ENCODE measurements at regions not wholly inside any gene's neighbourhood (a gene's known extent, or its start where the extent isn't known, plus 50 kb on each side); places are given as distances from the start of the nearest gene placed in this dataset.

DNA sequence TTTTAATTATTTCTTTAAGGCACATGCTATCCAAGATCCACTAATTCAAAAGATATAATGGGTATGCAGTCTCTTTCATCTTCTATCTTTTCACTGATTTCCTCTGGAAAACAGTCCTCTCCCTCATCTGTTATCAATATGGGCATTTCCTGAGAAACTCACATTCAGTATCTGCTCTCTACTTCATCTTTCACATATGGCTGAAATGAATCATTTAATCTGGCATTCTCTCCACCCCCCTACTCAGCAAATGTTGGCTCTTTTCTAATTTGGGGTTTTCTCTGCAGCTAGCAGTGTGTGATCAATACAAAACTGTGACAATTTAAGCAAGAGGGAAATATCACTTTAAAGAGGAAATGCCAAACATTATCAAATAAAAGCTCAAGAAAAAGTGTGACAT lies 157.1 kb upstream of the TMTC1 start:
- no peak overlapping the region for H3K4me3 ChIP-seq (ENCODE audit: low read depth in 1 of 3, low read length in 3 of 3)
- H3K36me3 ChIP-seq (ENCODE audit: control insufficient read depth in 4 of 4, insufficient read depth in 3 of 4, low read depth in 1 of 4, low read length in 3 of 4), result no peaks in the 10 kb centered on the region
- H3K9me3 ChIP-seq (ENCODE audit: control insufficient read depth in 4 of 4, low read length in 3 of 4), result peaks cover 0 to 6% (median 1%) of the 10 kb centered on the region in 4 donors
- peaks cover 0 to 3% (median 0%) of the 10 kb centered on the region in 4 donors for H3K27me3 ChIP-seq (ENCODE audit: control insufficient read depth in 4 of 4, insufficient read depth in 4 of 4, low read length in 3 of 4)
- no peaks in the 10 kb centered on the region for H3K4me1 ChIP-seq (ENCODE audit: control insufficient read depth in 4 of 4, insufficient read depth in 4 of 4, low read length in 3 of 4)
- no peak overlapping the region for H3K27ac ChIP-seq (ENCODE audit: low read depth in 1 of 2, low read length in 2 of 2)
- no peak for DNase-seq (ENCODE audit: low spot score)
- no peak overlapping the region for H3K9ac ChIP-seq (ENCODE audit: low read depth in 1 of 2, low read length in 2 of 2)
- TF ChIP-seq, protein P1, sequence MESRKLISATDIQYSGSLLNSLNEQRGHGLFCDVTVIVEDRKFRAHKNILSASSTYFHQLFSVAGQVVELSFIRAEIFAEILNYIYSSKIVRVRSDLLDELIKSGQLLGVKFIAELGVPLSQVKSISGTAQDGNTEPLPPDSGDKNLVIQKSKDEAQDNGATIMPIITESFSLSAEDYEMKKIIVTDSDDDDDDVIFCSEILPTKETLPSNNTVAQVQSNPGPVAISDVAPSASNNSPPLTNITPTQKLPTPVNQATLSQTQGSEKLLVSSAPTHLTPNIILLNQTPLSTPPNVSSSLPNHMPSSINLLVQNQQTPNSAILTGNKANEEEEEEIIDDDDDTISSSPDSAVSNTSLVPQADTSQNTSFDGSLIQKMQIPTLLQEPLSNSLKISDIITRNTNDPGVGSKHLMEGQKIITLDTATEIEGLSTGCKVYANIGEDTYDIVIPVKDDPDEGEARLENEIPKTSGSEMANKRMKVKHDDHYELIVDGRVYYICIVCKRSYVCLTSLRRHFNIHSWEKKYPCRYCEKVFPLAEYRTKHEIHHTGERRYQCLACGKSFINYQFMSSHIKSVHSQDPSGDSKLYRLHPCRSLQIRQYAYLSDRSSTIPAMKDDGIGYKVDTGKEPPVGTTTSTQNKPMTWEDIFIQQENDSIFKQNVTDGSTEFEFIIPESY (IDR thresholded peaks at IDR 0.05), result no peak
- TF ChIP-seq GABPA (IDR thresholded peaks at IDR 0.05 in 1 of 2, conservative IDR thresholded peaks at IDR 0.05 in 1 of 2) (no peak), TAF1 (conservative IDR thresholded peaks at IDR 0.05) (no peak), SP1 (IDR thresholded peaks at IDR 0.05) (no peak), RXRA (IDR thresholded peaks at IDR 0.05) (no peak)

DNA sequence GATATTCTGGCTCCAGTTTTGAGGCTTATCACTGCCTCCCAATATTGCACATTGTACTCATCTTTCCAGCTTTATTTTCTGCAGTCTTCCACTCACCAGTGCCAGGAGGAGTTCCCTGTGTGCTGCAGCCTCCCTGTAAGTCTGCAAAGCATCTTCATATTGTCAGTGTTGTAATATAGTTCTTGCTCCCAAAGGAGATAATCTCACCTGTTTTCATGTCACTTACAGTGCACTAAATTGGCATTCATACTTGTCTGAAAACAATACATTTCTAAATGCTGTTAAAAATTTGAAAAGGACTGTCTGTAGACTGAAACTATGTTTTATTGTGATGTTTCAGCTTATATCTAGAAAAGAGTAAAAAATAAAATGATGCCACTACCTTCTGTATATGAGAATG lies 146.8 kb upstream of the TMTC1 start:
- Histone ChIP-seq H3K27ac (ENCODE audit: low read depth in 1 of 2, low read length in 2 of 2) (no peak overlapping the region), H3K4me3 (ENCODE audit: low read depth in 1 of 3, low read length in 3 of 3) (no peak overlapping the region), H3K27me3 (ENCODE audit: control insufficient read depth in 4 of 4, insufficient read depth in 4 of 4, low read length in 3 of 4) (no peaks in the 10 kb centered on the region), H3K4me1 (ENCODE audit: control insufficient read depth in 4 of 4, insufficient read depth in 4 of 4, low read length in 3 of 4) (no peaks in the 10 kb centered on the region), H3K36me3 (ENCODE audit: control insufficient read depth in 4 of 4, insufficient read depth in 3 of 4, low read depth in 1 of 4, low read length in 3 of 4) (no peaks in the 10 kb centered on the region), H3K9me3 (ENCODE audit: control insufficient read depth in 4 of 4, low read length in 3 of 4) (no peaks in the 10 kb centered on the region), H3K9ac (ENCODE audit: low read depth in 1 of 2, low read length in 2 of 2) (no peak overlapping the region)
- no peak for DNase-seq (ENCODE audit: low spot score)
- TF ChIP-seq RAD21 (IDR thresholded peaks at IDR 0.05) (no peak), HNF4A (conservative IDR thresholded peaks at IDR 0.05) (no peak), NR2F2 (IDR thresholded peaks at IDR 0.05) (no peak), JUND (IDR thresholded peaks at IDR 0.05) (no peak), RXRA (IDR thresholded peaks at IDR 0.05) (no peak), EGR1 (IDR thresholded peaks at IDR 0.05; ENCODE audit: low read depth in 2 of 2) (no peak), SP1 (IDR thresholded peaks at IDR 0.05) (no peak), TAF1 (conservative IDR thresholded peaks at IDR 0.05) (no peak), HNF4G (IDR thresholded peaks at IDR 0.05) (no peak), FOXA2 (IDR thresholded peaks at IDR 0.05) (no peak), YY1 (IDR thresholded peaks at IDR 0.05) (no peak), FOXA1 (IDR thresholded peaks at IDR 0.05) (no peak)
- TF ChIP-seq, protein P2, sequence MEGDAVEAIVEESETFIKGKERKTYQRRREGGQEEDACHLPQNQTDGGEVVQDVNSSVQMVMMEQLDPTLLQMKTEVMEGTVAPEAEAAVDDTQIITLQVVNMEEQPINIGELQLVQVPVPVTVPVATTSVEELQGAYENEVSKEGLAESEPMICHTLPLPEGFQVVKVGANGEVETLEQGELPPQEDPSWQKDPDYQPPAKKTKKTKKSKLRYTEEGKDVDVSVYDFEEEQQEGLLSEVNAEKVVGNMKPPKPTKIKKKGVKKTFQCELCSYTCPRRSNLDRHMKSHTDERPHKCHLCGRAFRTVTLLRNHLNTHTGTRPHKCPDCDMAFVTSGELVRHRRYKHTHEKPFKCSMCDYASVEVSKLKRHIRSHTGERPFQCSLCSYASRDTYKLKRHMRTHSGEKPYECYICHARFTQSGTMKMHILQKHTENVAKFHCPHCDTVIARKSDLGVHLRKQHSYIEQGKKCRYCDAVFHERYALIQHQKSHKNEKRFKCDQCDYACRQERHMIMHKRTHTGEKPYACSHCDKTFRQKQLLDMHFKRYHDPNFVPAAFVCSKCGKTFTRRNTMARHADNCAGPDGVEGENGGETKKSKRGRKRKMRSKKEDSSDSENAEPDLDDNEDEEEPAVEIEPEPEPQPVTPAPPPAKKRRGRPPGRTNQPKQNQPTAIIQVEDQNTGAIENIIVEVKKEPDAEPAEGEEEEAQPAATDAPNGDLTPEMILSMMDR (IDR thresholded peaks at IDR 0.05; ENCODE audit: low read depth, low read length, missing input control), result no peak
- TF ChIP-seq, protein P1 (IDR thresholded peaks at IDR 0.05), result no peak
- TF ChIP-seq, protein P3, sequence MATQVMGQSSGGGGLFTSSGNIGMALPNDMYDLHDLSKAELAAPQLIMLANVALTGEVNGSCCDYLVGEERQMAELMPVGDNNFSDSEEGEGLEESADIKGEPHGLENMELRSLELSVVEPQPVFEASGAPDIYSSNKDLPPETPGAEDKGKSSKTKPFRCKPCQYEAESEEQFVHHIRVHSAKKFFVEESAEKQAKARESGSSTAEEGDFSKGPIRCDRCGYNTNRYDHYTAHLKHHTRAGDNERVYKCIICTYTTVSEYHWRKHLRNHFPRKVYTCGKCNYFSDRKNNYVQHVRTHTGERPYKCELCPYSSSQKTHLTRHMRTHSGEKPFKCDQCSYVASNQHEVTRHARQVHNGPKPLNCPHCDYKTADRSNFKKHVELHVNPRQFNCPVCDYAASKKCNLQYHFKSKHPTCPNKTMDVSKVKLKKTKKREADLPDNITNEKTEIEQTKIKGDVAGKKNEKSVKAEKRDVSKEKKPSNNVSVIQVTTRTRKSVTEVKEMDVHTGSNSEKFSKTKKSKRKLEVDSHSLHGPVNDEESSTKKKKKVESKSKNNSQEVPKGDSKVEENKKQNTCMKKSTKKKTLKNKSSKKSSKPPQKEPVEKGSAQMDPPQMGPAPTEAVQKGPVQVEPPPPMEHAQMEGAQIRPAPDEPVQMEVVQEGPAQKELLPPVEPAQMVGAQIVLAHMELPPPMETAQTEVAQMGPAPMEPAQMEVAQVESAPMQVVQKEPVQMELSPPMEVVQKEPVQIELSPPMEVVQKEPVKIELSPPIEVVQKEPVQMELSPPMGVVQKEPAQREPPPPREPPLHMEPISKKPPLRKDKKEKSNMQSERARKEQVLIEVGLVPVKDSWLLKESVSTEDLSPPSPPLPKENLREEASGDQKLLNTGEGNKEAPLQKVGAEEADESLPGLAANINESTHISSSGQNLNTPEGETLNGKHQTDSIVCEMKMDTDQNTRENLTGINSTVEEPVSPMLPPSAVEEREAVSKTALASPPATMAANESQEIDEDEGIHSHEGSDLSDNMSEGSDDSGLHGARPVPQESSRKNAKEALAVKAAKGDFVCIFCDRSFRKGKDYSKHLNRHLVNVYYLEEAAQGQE (IDR thresholded peaks at IDR 0.05), result no peak
- TF ChIP-seq, protein P4, sequence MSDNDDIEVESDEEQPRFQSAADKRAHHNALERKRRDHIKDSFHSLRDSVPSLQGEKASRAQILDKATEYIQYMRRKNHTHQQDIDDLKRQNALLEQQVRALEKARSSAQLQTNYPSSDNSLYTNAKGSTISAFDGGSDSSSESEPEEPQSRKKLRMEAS (IDR thresholded peaks at IDR 0.05), result no peak
- TF ChIP-seq, protein P5, sequence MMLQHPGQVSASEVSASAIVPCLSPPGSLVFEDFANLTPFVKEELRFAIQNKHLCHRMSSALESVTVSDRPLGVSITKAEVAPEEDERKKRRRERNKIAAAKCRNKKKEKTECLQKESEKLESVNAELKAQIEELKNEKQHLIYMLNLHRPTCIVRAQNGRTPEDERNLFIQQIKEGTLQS (IDR thresholded peaks at IDR 0.05), result no peak
